HCT116 (cell line): ENCODE measurements at regions not wholly inside any gene's neighbourhood (a gene's known extent, or its start where the extent isn't known, plus 50 kb on each side); places are given as distances from the start of the nearest gene placed in this dataset.

Experiments used
- ATAC-seq: fragments of 200-7000 bp; cut with Tn5 transposase; 2 replicates; pipeline ENCODE4 v1.9.1; 2020; ENCODE audit warnings: mild to moderate bottlenecking, moderate library complexity
- BruUV-seq: library from RNA; stranded (reverse); fragments of 400-500 nt; replicated peaks from 2 replicates; lab custom pipeline; 2021; lab: Mats Ljungman, UMichigan
- CTCF ChIA-PET: fragments of 300-600 bp; sonication (Branson Sonifier 250); formaldehyde crosslinking; loops from one replicate; lab custom pipeline; 2021; ENCODE audit warnings: antibody characterized with exemption; lab: Charles Lee
- POLR2A ChIA-PET: fragments of 300-600, 350-600 bp; sonication (Branson Sonifier 250); formaldehyde crosslinking; loops from one replicate; lab custom pipeline; 2021; ENCODE audit warnings: antibody characterized with exemption; lab: Charles Lee
- RAD21 ChIA-PET, 2 experiments: fragments of 300-600 bp; sonication (Branson Sonifier 250); formaldehyde crosslinking; loops; one replicate each; lab custom pipeline; 2023; ENCODE audit warnings: low total read pairs in 2 of 2; ENCODE audit not compliant: uncharacterized antibody in 2 of 2, unreplicated experiment in 2 of 2, low non-redundant PET in 1 of 2; lab: Charles Lee
- DNase-seq: peaks from one replicate; pipeline ENCODE4 v3.0.0-alpha.2; 2010; ENCODE audit warnings: low read depth, low spot score
- H2AFZ ChIP-seq: fragments of 200-600 bp; shearing (Covaris generic), sonication (generic); 2 replicates; pipeline ENCODE4 v1.6.1; 2017; ENCODE audit warnings: low read depth, mixed run types, mixed read lengths, antibody characterized with exemption, low read length; ENCODE audit not compliant: poor library complexity, severe bottlenecking
- H3K27ac ChIP-seq: 2 replicates; pipeline ENCODE4 v1.5.1; 2012; ENCODE audit warnings: low read depth, low read length
- H3K27me3 ChIP-seq: fragments of 200-600 bp; sonication (generic); 2 replicates; pipeline ENCODE4 v1.6.1; 2016; ENCODE audit warnings: mixed run types, low read length, mixed read lengths; ENCODE audit not compliant: insufficient read depth
- H3K36me3 ChIP-seq, 2 experiments: fragments of 200-500 bp in 1 of 2; fragments of 200-600 bp in 1 of 2; sonication (Bioruptor generic) in 1 of 2; sonication (generic) in 1 of 2; 2 replicates each; pipeline versions ENCODE4 v1.5.1 to v1.6.1; 2014 to 2016; ENCODE audit warnings: low read length in 2 of 2, inconsistent platforms in 1 of 2, mixed read lengths in 1 of 2, mixed run types in 1 of 2; ENCODE audit not compliant: insufficient read depth in 2 of 2, control insufficient read depth in 1 of 2
- H3K4me1 ChIP-seq, 2 experiments: fragments of 200-600 bp in 1 of 2; sonication (generic) in 1 of 2; 2 replicates each; pipeline versions ENCODE4 v1.5.1 to v1.6.1; 2012 to 2017; ENCODE audit warnings: low read length in 2 of 2, inconsistent platforms in 1 of 2, mild to moderate bottlenecking in 1 of 2, mixed read lengths in 1 of 2, mixed run types in 1 of 2, moderate library complexity in 1 of 2; ENCODE audit not compliant: insufficient read depth in 2 of 2, control insufficient read depth in 1 of 2
- H3K4me2 ChIP-seq: fragments of 200-600 bp; sonication (generic); 2 replicates; pipeline ENCODE4 v1.6.1; 2017; ENCODE audit warnings: mixed run types, low read length, mixed read lengths
- H3K4me3 ChIP-seq, 2 experiments: fragments of 200-600 bp in 1 of 2; sonication (generic) in 1 of 2; replicated peaks in 1 of 2; 2 replicates each; pipeline ENCODE4 v1.5.1; 2011 to 2016; ENCODE audit warnings: low read length in 2 of 2, control low read depth in 1 of 2, low read depth in 1 of 2, mild to moderate bottlenecking in 1 of 2, mixed read lengths in 1 of 2, mixed run types in 1 of 2
- H3K79me2 ChIP-seq: fragments of 200-600 bp; sonication (generic); 2 replicates; pipeline ENCODE4 v1.6.1; 2017; ENCODE audit warnings: mild to moderate bottlenecking, mixed run types, low read length, moderate library complexity, mixed read lengths; ENCODE audit not compliant: insufficient read depth
- H3K9ac ChIP-seq: fragments of 200-600 bp; sonication (generic); 2 replicates; pipeline ENCODE4 v1.6.1; 2016; ENCODE audit warnings: low read length, mixed read lengths
- H3K9me2 ChIP-seq: fragments of 200-600 bp; sonication (generic), shearing (Covaris generic); 2 replicates; pipeline ENCODE4 v1.6.1; 2017; ENCODE audit warnings: mixed run types, mild to moderate bottlenecking, moderate library complexity; ENCODE audit not compliant: insufficient read depth
- H3K9me3 ChIP-seq, 2 experiments: fragments of 200-500 bp in 1 of 2; fragments of 200-600 bp in 1 of 2; sonication (Bioruptor generic) in 1 of 2; sonication (generic) in 1 of 2; 2 replicates each; pipeline ENCODE4 v1.6.1; 2014 to 2017; ENCODE audit warnings: low read length in 2 of 2, mixed read lengths in 2 of 2, inconsistent platforms in 1 of 2, low read depth in 1 of 2, mild to moderate bottlenecking in 1 of 2, mixed run types in 1 of 2, moderate library complexity in 1 of 2; ENCODE audit not compliant: control insufficient read depth in 1 of 2, insufficient read depth in 1 of 2
- H4K20me1 ChIP-seq: fragments of 200-600 bp; sonication (generic), shearing (Covaris generic); 2 replicates; pipeline ENCODE4 v1.6.1; 2017; ENCODE audit warnings: mixed run types, mild to moderate bottlenecking, moderate library complexity; ENCODE audit not compliant: insufficient read depth
- CEBPB ChIP-seq: IDR thresholded peaks from 2 replicates; pipeline ENCODE4 v1.6.1; 2012; ENCODE audit warnings: low read depth
- EGR1 ChIP-seq: IDR thresholded peaks from 2 replicates; pipeline ENCODE4 v1.6.1; 2012; ENCODE audit warnings: low read depth
- ELF1 ChIP-seq: IDR thresholded peaks from 2 replicates; pipeline ENCODE4 v1.6.1; 2012; ENCODE audit warnings: low read depth, borderline replicate concordance
- EZH2 ChIP-seq: fragments of 200-600 bp; sonication (generic); IDR thresholded peaks from 2 replicates; pipeline ENCODE4 v1.6.1; 2017; ENCODE audit warnings: antibody characterized with exemption, mixed run types
- EZH2phosphoT487 ChIP-seq: fragments of 200-600 bp; IDR thresholded peaks from 2 replicates; pipeline ENCODE4 v1.6.1; 2018; ENCODE audit warnings: antibody characterized with exemption, borderline replicate concordance
- FOSL1 ChIP-seq: IDR thresholded peaks from 2 replicates; pipeline ENCODE4 v1.6.1; 2012; ENCODE audit warnings: low read depth
- JUND ChIP-seq: IDR thresholded peaks from 2 replicates; pipeline ENCODE4 v1.6.1; 2012
- MAX ChIP-seq: IDR thresholded peaks from 2 replicates; pipeline ENCODE4 v1.6.1; 2012
- POLR2A ChIP-seq: IDR thresholded peaks from 2 replicates; pipeline ENCODE4 v1.7.0; 2011; ENCODE audit warnings: borderline replicate concordance; ENCODE audit not compliant: insufficient read depth, insufficient read length; ENCODE audit errors: extremely low read depth
- RAD21 ChIP-seq: IDR thresholded peaks from 2 replicates; pipeline ENCODE4 v1.6.1; 2012; ENCODE audit warnings: low read depth, mild to moderate bottlenecking
- REST ChIP-seq: IDR thresholded peaks from 2 replicates; pipeline ENCODE4 v1.6.1; 2012; ENCODE audit warnings: low read depth
- SP1 ChIP-seq: IDR thresholded peaks from 2 replicates; pipeline ENCODE4 v1.6.1; 2012; ENCODE audit warnings: low read depth
- SRF ChIP-seq: IDR thresholded peaks from 2 replicates; pipeline ENCODE4 v1.6.1; 2012; ENCODE audit warnings: low read depth
- TCF7L2 ChIP-seq: IDR thresholded peaks from 2 replicates; pipeline ENCODE4 v1.7.0; 2011; ENCODE audit warnings: borderline replicate concordance, inconsistent platforms; ENCODE audit not compliant: insufficient read depth, insufficient read length; ENCODE audit errors: extremely low read depth
- YY1 ChIP-seq: IDR thresholded peaks from 2 replicates; pipeline ENCODE4 v1.6.1; 2011; ENCODE audit warnings: low read length, low read depth, moderate library complexity, mild to moderate bottlenecking; ENCODE audit not compliant: insufficient replicate concordance; ENCODE audit errors: extremely low read depth
- ZFX ChIP-seq: fragments of 450-650 bp; IDR thresholded peaks from 2 replicates; pipeline ENCODE4 v1.6.1; 2017
- ZNF274 ChIP-seq: fragments of 200-500 bp; sonication (Bioruptor generic); IDR thresholded peaks from 2 replicates; pipeline ENCODE4 v1.6.1; 2014; ENCODE audit warnings: mild to moderate bottlenecking, low read depth, low read length, inconsistent platforms
- intact Hi-C: fragments of 100-400 bp; cut with micrococcal nuclease; formaldehyde crosslinking; loops from 2 replicates; pipeline ENCODE4 v1.10.0; 2022

- TF ChIP-seq FOSL1 = no peak
- no peak for TF ChIP-seq YY1
- no peak for TF ChIP-seq SP1
- TF ChIP-seq ZFX = no peak
Measured at GRCh38 chr6:27061235-27061993, 186.1 kb upstream of the PRSS16 start (continued).

GRCh38 chr6:27062755-27063154 lies 184.7 kb upstream of the PRSS16 start:
- intact Hi-C loops = no loop called here
- Histone ChIP-seq H3K9me2 (no peaks in the 10 kb centered on the region), H3K36me3 (no peaks in the 10 kb centered on the region)
- CTCF ChIA-PET = no interaction called here
- TF ChIP-seq EGR1 (no peak), ZFX (no peak), SRF (no peak), EZH2 (no peak), TCF7L2 (no peak), FOSL1 (no peak), POLR2A (no peak), ZNF274 (no peak), JUND (no peak), RAD21 (no peak), SP1 (no peak), EZH2phosphoT487 (no peak), MAX (no peak), ELF1 (no peak), REST (no peak), YY1 (no peak), CEBPB (no peak)
- TF ChIP-seq, all 23 proteins: peak for 0
- Histone ChIP-seq H3K79me2 (no peaks in the 10 kb centered on the region), H3K9ac (no peak overlapping the region), H3K27me3 (no peaks in the 10 kb centered on the region), H3K4me2 (no peak overlapping the region), H3K4me3 (no peak overlapping the region), H2AFZ (no peak overlapping the region), H4K20me1 (no peaks in the 10 kb centered on the region), H3K9me3 (no peaks in the 10 kb centered on the region), H3K4me1 (no peaks in the 10 kb centered on the region), H3K27ac (no peak overlapping the region)
- RAD21 ChIA-PET = no interaction called here
- DNase-seq (no peak), ATAC-seq (no peak)
- POLR2A ChIA-PET = no interaction called here
- BruUV-seq = no TSS peak
